Erythroblast (primary cell): ENCODE measurements at regions not wholly inside any gene's neighbourhood (a gene's known extent, or its start where the extent isn't known, plus 50 kb on each side); places are given as distances from the start of the nearest gene placed in this dataset.

ENCODE experiments used
- GATA1 ChIP-seq: IDR thresholded peaks from 2 replicates; pipeline ENCODE4 v1.6.1; 2011; ENCODE audit warnings: low read depth, mild to moderate bottlenecking, control low read depth, low read length, moderate library complexity
- POLR2A ChIP-seq: IDR thresholded peaks from 2 replicates; pipeline ENCODE4 v1.6.1; 2011; ENCODE audit warnings: mild to moderate bottlenecking, low read length

- TF ChIP-seq POLR2A (no peak), GATA1 (no peak)
These were observed 824.8 kb upstream of the SOX9 start for GRCh38 chr17:71296005-71296404.
